ENCODE measurements at regions not wholly inside any gene's neighbourhood (a gene's known extent, or its start where the extent isn't known, plus 50 kb on each side); places are given as distances from the start of the nearest gene placed in this dataset.

GRCh38 chr1:224564454-224565084 is 51.5 kb upstream of the CNIH3 start:
- Mint-ChIP-seq H3K4me1 (ENCODE audit: low read depth) (no peaks in the 10 kb centered on the region), H3K27me3 (no peaks in the 10 kb centered on the region), H3K27ac (no peak overlapping the region), H3K4me3 (no peak overlapping the region), H3K36me3 (ENCODE audit: low read depth) (no peaks in the 10 kb centered on the region), H3K9me3 (no peaks in the 10 kb centered on the region)
- Histone ChIP-seq H3K27ac (ENCODE audit: low read depth in 1 of 2, low read length in 2 of 2) (no peak overlapping the region), H3K4me3 (ENCODE audit: low read length) (no peak overlapping the region), H3K4me1 (ENCODE audit: insufficient read depth, low read length) (no peaks in the 10 kb centered on the region), H3K9me3 (ENCODE audit: control insufficient read depth in 1 of 2, insufficient read depth in 1 of 2, low read length in 2 of 2) (peaks cover 0 to 4% of the 10 kb centered on the region in 2 experiments), H3K36me3 (ENCODE audit: insufficient read depth, low read length) (no peaks in the 10 kb centered on the region), H3K27me3 (ENCODE audit: control insufficient read depth in 1 of 2, insufficient read depth in 2 of 2, low read length in 2 of 2) (no peaks in the 10 kb centered on the region)
- intact Hi-C loops (cut with DNase I, micrococcal nuclease), result no loop called here
- ChIA-PET CTCF (interaction anchor here (0.5 kb wide), 1 partner anchor 309 kb away, joined by 3 read pairs; no protein-coding TSS in a partner anchor), POLR2A (no interaction called here)
- TF ChIP-seq CTCF (IDR thresholded peaks at IDR 0.05), result no peak
- ATAC-seq (ENCODE audit: poor library complexity) (no peak), DNase-seq (no peak)

- no peak overlapping the region for H3K27ac Mint-ChIP-seq
- intact Hi-C loops (cut with DNase I, micrococcal nuclease), result no loop called here
- no peaks in the 10 kb centered on the region for H3K4me1 Mint-ChIP-seq (ENCODE audit: low read depth)
- CTCF ChIA-PET, result no interaction called here
- ATAC-seq (ENCODE audit: poor library complexity), result no peak
- DNase-seq, result peak in 2 of 14 experiments; percentile 44 to 59
- no peaks in the 10 kb centered on the region for H3K27me3 Mint-ChIP-seq
- Histone ChIP-seq H3K36me3 (ENCODE audit: insufficient read depth, low read length) (no peaks in the 10 kb centered on the region), H3K27ac (ENCODE audit: low read depth in 1 of 2, low read length in 2 of 2) (no peak overlapping the region), H3K4me3 (ENCODE audit: low read length) (no peak overlapping the region), H3K27me3 (ENCODE audit: control insufficient read depth in 1 of 2, insufficient read depth in 2 of 2, low read length in 2 of 2) (no peaks in the 10 kb centered on the region), H3K9me3 (ENCODE audit: control insufficient read depth in 1 of 2, insufficient read depth in 1 of 2, low read length in 2 of 2) (peaks cover 0 to 3% of the 10 kb centered on the region in 2 experiments), H3K4me1 (ENCODE audit: insufficient read depth, low read length) (no peaks in the 10 kb centered on the region)
- TF ChIP-seq CTCF (IDR thresholded peaks at IDR 0.05), result no peak
- no peak overlapping the region for H3K4me3 Mint-ChIP-seq
- H3K9me3 Mint-ChIP-seq, result no peaks in the 10 kb centered on the region
- no peaks in the 10 kb centered on the region for H3K36me3 Mint-ChIP-seq (ENCODE audit: low read depth)
- POLR2A ChIA-PET, result no interaction called here
Observed at GRCh38 chr1:224565186-224565585, 50.9 kb upstream of the CNIH3 start.

GRCh38 chr1:224565611-224566406 is 50.3 kb upstream of the CNIH3 start:
- CTCF ChIA-PET, result no interaction called here
- intact Hi-C loops (cut with DNase I, micrococcal nuclease), result no loop called here
- no peaks in the 10 kb centered on the region for H3K9me3 Mint-ChIP-seq

More at GRCh38 chr1:224565611-224566406, 50.3 kb upstream of the CNIH3 start:
- Mint-ChIP-seq H3K27ac (no peak overlapping the region), H3K36me3 (ENCODE audit: low read depth) (no peaks in the 10 kb centered on the region), H3K4me3 (no peak overlapping the region), H3K27me3 (no peaks in the 10 kb centered on the region), H3K4me1 (ENCODE audit: low read depth) (no peaks in the 10 kb centered on the region)
- DNase-seq, result no peak
- POLR2A ChIA-PET, result no interaction called here
- Histone ChIP-seq H3K36me3 (ENCODE audit: insufficient read depth, low read length) (no peaks in the 10 kb centered on the region), H3K4me3 (ENCODE audit: low read length) (no peak overlapping the region), H3K9me3 (ENCODE audit: control insufficient read depth in 1 of 2, insufficient read depth in 1 of 2, low read length in 2 of 2) (no peaks in the 10 kb centered on the region), H3K4me1 (ENCODE audit: insufficient read depth, low read length) (no peaks in the 10 kb centered on the region), H3K27me3 (ENCODE audit: control insufficient read depth in 1 of 2, insufficient read depth in 2 of 2, low read length in 2 of 2) (no peaks in the 10 kb centered on the region), H3K27ac (ENCODE audit: low read depth in 1 of 2, low read length in 2 of 2) (no peak overlapping the region)
- ATAC-seq (ENCODE audit: poor library complexity), result no peak
- TF ChIP-seq CTCF (IDR thresholded peaks at IDR 0.05), result no peak
